H9 (cell line): ENCODE measurements at regions not wholly inside any gene's neighbourhood (a gene's known extent, or its start where the extent isn't known, plus 50 kb on each side); places are given as distances from the start of the nearest gene placed in this dataset.

ENCODE experiments used
- DNase-seq: peaks from one replicate; pipeline ENCODE4 v3.0.0-alpha.2; 2017
- H2AFZ ChIP-seq: one replicate; pipeline ENCODE4 v1.6.1; 2013; ENCODE audit warnings: mild to moderate bottlenecking, low read length, control low read depth, moderate library complexity
- H2AK5ac ChIP-seq: 2 replicates; pipeline ENCODE4 v1.6.1; 2013; ENCODE audit warnings: low read length, control low read depth, mixed read lengths; ENCODE audit not compliant: insufficient read length
- H2BK120ac ChIP-seq: one replicate; pipeline ENCODE4 v1.6.1; 2013; ENCODE audit warnings: low read depth, mild to moderate bottlenecking, low read length, control low read depth, inconsistent platforms; ENCODE audit not compliant: poor library complexity, severe bottlenecking
- H2BK12ac ChIP-seq: 2 replicates; pipeline ENCODE4 v1.6.1; 2013; ENCODE audit warnings: low read length, control low read depth, mixed read lengths, low read depth; ENCODE audit not compliant: insufficient read length
- H2BK15ac ChIP-seq: 2 replicates; pipeline ENCODE4 v1.6.1; 2013; ENCODE audit warnings: low read depth, low read length, control low read depth
- H2BK20ac ChIP-seq: one replicate; pipeline ENCODE4 v1.6.1; 2013; ENCODE audit warnings: low read depth, mild to moderate bottlenecking, low read length, control low read depth, inconsistent platforms; ENCODE audit not compliant: poor library complexity, severe bottlenecking
- H2BK5ac ChIP-seq: 2 replicates; pipeline ENCODE4 v1.6.1; 2013; ENCODE audit warnings: low read length, control low read depth, mixed read lengths; ENCODE audit not compliant: insufficient read length
- H3K14ac ChIP-seq: 2 replicates; pipeline ENCODE4 v1.6.1; 2013; ENCODE audit warnings: low read length, control low read depth; ENCODE audit not compliant: insufficient read depth
- H3K18ac ChIP-seq: 2 replicates; pipeline ENCODE4 v1.6.1; 2013; ENCODE audit warnings: low read depth, mild to moderate bottlenecking, mixed read lengths, low read length, control low read depth; ENCODE audit not compliant: insufficient read length
- H3K23ac ChIP-seq: 2 replicates; pipeline ENCODE4 v1.6.1; 2013; ENCODE audit warnings: low read length, control low read depth, mixed read lengths, low read depth; ENCODE audit not compliant: insufficient read length
- H3K23me2 ChIP-seq: 2 replicates; pipeline ENCODE4 v1.6.1; 2013; ENCODE audit warnings: low read depth, mild to moderate bottlenecking, mixed read lengths, low read length, control low read depth; ENCODE audit not compliant: insufficient read length, poor library complexity, severe bottlenecking
- H3K27ac ChIP-seq: 2 replicates; pipeline ENCODE4 v1.5.1; 2013; ENCODE audit warnings: low read length, control low read depth, mixed read lengths, low read depth; ENCODE audit not compliant: insufficient read length
- H3K27me3 ChIP-seq: 2 replicates; pipeline ENCODE4 v1.6.1; 2013; ENCODE audit warnings: low read length, control low read depth, inconsistent platforms; ENCODE audit not compliant: insufficient read depth
- H3K4ac ChIP-seq: 2 replicates; pipeline ENCODE4 v1.6.1; 2013; ENCODE audit warnings: low read depth, mild to moderate bottlenecking, control low read depth, inconsistent platforms, low read length, moderate library complexity
- H3K4me1 ChIP-seq: 2 replicates; pipeline ENCODE4 v1.6.1; 2013; ENCODE audit warnings: low read length, control low read depth, inconsistent platforms; ENCODE audit not compliant: insufficient read depth
- H3K4me2 ChIP-seq: 2 replicates; pipeline ENCODE4 v1.6.1; 2013; ENCODE audit warnings: low read length, control low read depth, mixed read lengths; ENCODE audit not compliant: insufficient read length, insufficient read depth
- H3K56ac ChIP-seq: 2 replicates; pipeline ENCODE4 v1.6.1; 2013; ENCODE audit warnings: low read depth, mild to moderate bottlenecking, mixed read lengths, low read length, control low read depth; ENCODE audit not compliant: insufficient read length
- H3K79me1 ChIP-seq: 2 replicates; pipeline ENCODE4 v1.6.1; 2013; ENCODE audit warnings: low read depth, mild to moderate bottlenecking, moderate library complexity, low read length, control low read depth, inconsistent platforms; ENCODE audit not compliant: insufficient read depth, poor library complexity, severe bottlenecking
- H3K79me2 ChIP-seq: 2 replicates; pipeline ENCODE4 v1.6.1; 2013; ENCODE audit warnings: low read length, control low read depth, inconsistent platforms; ENCODE audit not compliant: insufficient read depth
- H3K9ac ChIP-seq: 2 replicates; pipeline ENCODE4 v1.6.1; 2013; ENCODE audit warnings: low read length, control low read depth, mixed read lengths; ENCODE audit not compliant: insufficient read length; ENCODE audit errors: extremely low read depth
- H3K9me3 ChIP-seq: one replicate; pipeline ENCODE4 v1.6.1; 2013; ENCODE audit warnings: low read depth, low read length, inconsistent platforms; ENCODE audit not compliant: control insufficient read depth
- H3T11ph ChIP-seq: one replicate; pipeline ENCODE4 v1.6.1; 2013; ENCODE audit warnings: mild to moderate bottlenecking, low read length, control low read depth, inconsistent platforms
- H4K20me1 ChIP-seq: one replicate; pipeline ENCODE4 v1.6.1; 2013; ENCODE audit not compliant: control insufficient read depth, insufficient read length, insufficient read depth
- H4K5ac ChIP-seq: 2 replicates; pipeline ENCODE4 v1.6.1; 2013; ENCODE audit warnings: low read depth, mild to moderate bottlenecking, mixed read lengths, low read length, control low read depth; ENCODE audit not compliant: insufficient read length
- H4K8ac ChIP-seq: replicated peaks from 2 replicates; pipeline ENCODE4 v1.6.1; 2013; ENCODE audit warnings: low read length, control low read depth, mixed read lengths, low read depth; ENCODE audit not compliant: insufficient read length
- H4K91ac ChIP-seq: 2 replicates; pipeline ENCODE4 v1.6.1; 2013; ENCODE audit warnings: low read depth, mild to moderate bottlenecking, moderate library complexity, mixed read lengths, low read length, control low read depth; ENCODE audit not compliant: insufficient read length
- H3K27ac Mint-ChIP-seq, 3 experiments: 2 replicates in 2 of 3; 3 replicates in 1 of 3; pipeline ENCODE4 v1.8.0; 2020 to 2021; ENCODE audit warnings: mixed read lengths in 3 of 3, mild to moderate bottlenecking in 1 of 3, moderate library complexity in 1 of 3
- H3K27me3 Mint-ChIP-seq: 2 replicates; pipeline ENCODE4 v1.8.0; 2021; ENCODE audit warnings: low read depth, mild to moderate bottlenecking, moderate library complexity, mixed read lengths
- H3K36me3 Mint-ChIP-seq, 3 experiments: 2 replicates in 2 of 3; 3 replicates in 1 of 3; pipeline ENCODE4 v1.8.0; 2020 to 2021; ENCODE audit warnings: low read depth in 3 of 3, mixed read lengths in 3 of 3; ENCODE audit not compliant: insufficient read depth in 1 of 3
- H3K4me1 Mint-ChIP-seq, 2 experiments: 2 replicates each; pipeline ENCODE4 v1.8.0; 2020; ENCODE audit warnings: mixed read lengths in 2 of 2
- H3K4me3 Mint-ChIP-seq, 2 experiments: 2 replicates in 1 of 2; 3 replicates in 1 of 2; pipeline ENCODE4 v1.8.0; 2020 to 2021; ENCODE audit warnings: mild to moderate bottlenecking in 2 of 2, mixed read lengths in 2 of 2, moderate library complexity in 1 of 2
- H3K9me3 Mint-ChIP-seq, 2 experiments: 2 replicates in 1 of 2; 3 replicates in 1 of 2; pipeline ENCODE4 v1.8.0; 2020; ENCODE audit warnings: mild to moderate bottlenecking in 2 of 2, mixed read lengths in 2 of 2, moderate library complexity in 1 of 2
- CTCF ChIP-seq: fragments of 200-600 bp; sonication (generic); conservative IDR thresholded peaks from 3 replicates; pipeline ENCODE4 v1.8.0; 2021; ENCODE audit warnings: antibody characterized with exemption, mild to moderate bottlenecking
- WGBS: extraction: QIAGEN DNeasy Blood & Tissue Kit; methylation state at CpG from one replicate; pipeline ENCODE4 v1.1.7; 2013; ENCODE audit warnings: missing lambda C conversion rate, low lambda C conversion rate, mixed read lengths; ENCODE audit not compliant: insufficient read length; ENCODE audit errors: extremely low coverage; 5-methylcytosine and 5-hydroxymethylcytosine counted together

- H3K4me1 ChIP-seq = no peaks in the 10 kb centered on the region
- H3K9me3 Mint-ChIP-seq = peaks cover 11 to 13% of the 10 kb centered on the region in 2 experiments
Observed at GRCh38 chr3:6254490-6254889, 606.4 kb upstream of the GRM7 start.

More at GRCh38 chr3:6254490-6254889, 606.4 kb upstream of the GRM7 start:
- Histone ChIP-seq H3K9me3 (no peaks in the 10 kb centered on the region), H2BK5ac (no peak overlapping the region), H3K23me2 (no peaks in the 10 kb centered on the region), H2BK12ac (no peak overlapping the region), H2BK20ac (no peak overlapping the region), H3K4ac (no peak overlapping the region), H2AK5ac (no peak overlapping the region), H2BK120ac (no peak overlapping the region), H3K18ac (no peak overlapping the region), H3K23ac (no peak overlapping the region), H2BK15ac (no peak overlapping the region), H4K8ac (no peak overlapping the region), H3K9ac (no peak overlapping the region), H3K27ac (no peak overlapping the region), H3K56ac (no peak overlapping the region), H3K79me1 (no peaks in the 10 kb centered on the region), H3K4me2 (no peak overlapping the region), H3T11ph (no peak overlapping the region), H3K79me2 (no peaks in the 10 kb centered on the region), H3K14ac (no peak overlapping the region), H2AFZ (no peak overlapping the region), H4K20me1 (no peaks in the 10 kb centered on the region), H4K5ac (no peak overlapping the region), H4K91ac (no peak overlapping the region), H3K27me3 (no peaks in the 10 kb centered on the region)
- TF ChIP-seq CTCF = no peak
- Mint-ChIP-seq H3K4me3 (no peak overlapping the region), H3K27me3 (no peaks in the 10 kb centered on the region), H3K36me3 (peaks cover 0 to 6% (median 4%) of the 10 kb centered on the region in 3 experiments; a peak in 4 of 7 replicates), H3K4me1 (peaks cover 0 to 10% of the 10 kb centered on the region in 2 experiments; a peak in 1 of 4 replicates), H3K27ac (no peak overlapping the region)
- DNase-seq = no peak
- WGBS = no CpG with 5 or more reads among the region's 1 CpG
